Astrocyte (in vitro differentiated cells and primary cell): ENCODE measurements at regions not wholly inside any gene's neighbourhood (a gene's known extent, or its start where the extent isn't known, plus 50 kb on each side); places are given as distances from the start of the nearest gene placed in this dataset.

Source experiments
- DNase-seq: peaks from one replicate; pipeline ENCODE4 v3.0.0-alpha.2; 2010; ENCODE audit warnings: low read depth
- FAIRE-seq: peaks from 2 replicates; lab custom pipeline; 2011; peaks lifted over from hg19 to GRCh38; lab: Jason Lieb, UNC
- H2AFZ ChIP-seq: 2 replicates; pipeline ENCODE4 v1.6.0; 2012; ENCODE audit warnings: low read depth, low read length, inconsistent platforms
- H3K27ac ChIP-seq: 2 replicates; pipeline ENCODE4 v1.5.1; 2011; ENCODE audit warnings: low read depth, low read length, inconsistent platforms
- H3K27me3 ChIP-seq: 2 replicates; pipeline ENCODE4 v1.6.0; 2011; ENCODE audit warnings: low read length, inconsistent platforms; ENCODE audit not compliant: insufficient read depth
- H3K36me3 ChIP-seq: 2 replicates; pipeline ENCODE4 v1.5.1; 2011; ENCODE audit warnings: low read length, inconsistent platforms; ENCODE audit not compliant: insufficient read depth
- H3K4me1 ChIP-seq: 2 replicates; pipeline ENCODE4 v1.5.1; 2011; ENCODE audit warnings: low read length, inconsistent platforms; ENCODE audit not compliant: insufficient read depth
- H3K4me2 ChIP-seq: 2 replicates; pipeline ENCODE4 v1.6.0; 2012; ENCODE audit warnings: low read length, inconsistent platforms
- H3K4me3 ChIP-seq: 2 replicates; pipeline ENCODE4 v1.5.1; 2011; ENCODE audit warnings: low read depth, mild to moderate bottlenecking, low read length, inconsistent platforms; ENCODE audit not compliant: insufficient read depth
- H3K79me2 ChIP-seq: 2 replicates; pipeline ENCODE4 v1.6.0; 2012; ENCODE audit warnings: mild to moderate bottlenecking, low read length, inconsistent platforms; ENCODE audit not compliant: insufficient read depth
- H3K9ac ChIP-seq: 2 replicates; pipeline ENCODE4 v1.6.0; 2012; ENCODE audit warnings: mild to moderate bottlenecking, low read length, inconsistent platforms
- H3K9me3 ChIP-seq: 2 replicates; pipeline ENCODE4 v1.5.1; 2012; ENCODE audit warnings: low read depth, mild to moderate bottlenecking, low read length, inconsistent platforms; ENCODE audit not compliant: insufficient read depth
- H4K20me1 ChIP-seq: 2 replicates; pipeline ENCODE4 v1.6.0; 2012; ENCODE audit warnings: low read length, inconsistent platforms; ENCODE audit not compliant: insufficient read depth
- H3K27ac Mint-ChIP-seq: one replicate; pipeline ENCODE4 v1.8.0; 2021; ENCODE audit warnings: mild to moderate bottlenecking, mixed read lengths; ENCODE audit not compliant: unreplicated experiment
- H3K27me3 Mint-ChIP-seq: one replicate; pipeline ENCODE4 v1.8.0; 2021; ENCODE audit warnings: low read depth, mixed read lengths; ENCODE audit not compliant: unreplicated experiment
- H3K36me3 Mint-ChIP-seq: one replicate; pipeline ENCODE4 v1.8.0; 2021; ENCODE audit warnings: low read depth, mixed read lengths; ENCODE audit not compliant: unreplicated experiment
- H3K4me1 Mint-ChIP-seq: one replicate; pipeline ENCODE4 v1.8.0; 2021; ENCODE audit warnings: low read depth, mixed read lengths; ENCODE audit not compliant: unreplicated experiment
- H3K4me3 Mint-ChIP-seq: one replicate; pipeline ENCODE4 v1.8.0; 2021; ENCODE audit warnings: mild to moderate bottlenecking, moderate library complexity, mixed read lengths; ENCODE audit not compliant: unreplicated experiment
- H3K9me3 Mint-ChIP-seq: one replicate; pipeline ENCODE4 v1.8.0; 2021; ENCODE audit warnings: mild to moderate bottlenecking, mixed read lengths; ENCODE audit not compliant: unreplicated experiment
- CTCF ChIP-seq: IDR thresholded peaks from 2 replicates; pipeline ENCODE4 v1.5.1; 2011; ENCODE audit warnings: low read depth, mild to moderate bottlenecking, inconsistent platforms, low read length, moderate library complexity; ENCODE audit not compliant: insufficient read depth
- EZH2 ChIP-seq: IDR thresholded peaks from 2 replicates; pipeline ENCODE4 v1.6.1; 2012; ENCODE audit warnings: mild to moderate bottlenecking, low read length, inconsistent platforms; ENCODE audit not compliant: insufficient read depth

GRCh38 chr11:131253656-131254151, 116.7 kb upstream of the NTM start:
- peak overlapping the region; percentile 15 for H3K4me3 Mint-ChIP-seq
- H3K9me3 Mint-ChIP-seq = no peaks in the 10 kb centered on the region
- H3K27ac Mint-ChIP-seq = peak overlapping the region; percentile 80
- H3K4me1 ChIP-seq = peaks cover 1% of the 10 kb centered on the region
- peaks cover 37% of the 10 kb centered on the region for H3K27me3 Mint-ChIP-seq
- no peak overlapping the region for H3K27ac ChIP-seq
- TF ChIP-seq EZH2 (no peak), CTCF (no peak)
- no peaks in the 10 kb centered on the region for H4K20me1 ChIP-seq
- peak overlapping the region; percentile 20 for H3K4me3 ChIP-seq
- H3K36me3 Mint-ChIP-seq = peaks cover 2% of the 10 kb centered on the region
- peaks cover 21% of the 10 kb centered on the region for H3K4me1 Mint-ChIP-seq
- H3K27me3 ChIP-seq = no peaks in the 10 kb centered on the region
- DNase-seq = no peak
- H3K9me3 ChIP-seq = no peaks in the 10 kb centered on the region
- H3K79me2 ChIP-seq = no peaks in the 10 kb centered on the region
- H3K36me3 ChIP-seq = no peaks in the 10 kb centered on the region
- H2AFZ ChIP-seq = no peak overlapping the region
- no peak overlapping the region for H3K9ac ChIP-seq
- peak overlapping the region; percentile 15 for H3K4me2 ChIP-seq
- no peak for FAIRE-seq

- Mint-ChIP-seq H3K36me3 (peaks cover 2% of the 10 kb centered on the region), H3K27ac (peak overlapping the region; percentile 63), H3K9me3 (peaks cover 3% of the 10 kb centered on the region), H3K27me3 (peaks cover 41% of the 10 kb centered on the region), H3K4me3 (no peak overlapping the region), H3K4me1 (peaks cover 18% of the 10 kb centered on the region)
- H3K9me3 ChIP-seq = no peaks in the 10 kb centered on the region
- H3K4me1 ChIP-seq = no peaks in the 10 kb centered on the region
- no peak overlapping the region for H3K4me3 ChIP-seq
- H3K4me2 ChIP-seq = no peak overlapping the region
- DNase-seq (no peak), FAIRE-seq (no peak)
- no peak overlapping the region for H3K9ac ChIP-seq
- H2AFZ ChIP-seq = no peak overlapping the region
- H3K36me3 ChIP-seq = no peaks in the 10 kb centered on the region
- no peaks in the 10 kb centered on the region for H3K27me3 ChIP-seq
- TF ChIP-seq CTCF (no peak), EZH2 (no peak)
- H4K20me1 ChIP-seq = no peaks in the 10 kb centered on the region
- H3K27ac ChIP-seq = no peak overlapping the region
- no peaks in the 10 kb centered on the region for H3K79me2 ChIP-seq
These were observed 116.2 kb upstream of the NTM start for GRCh38 chr11:131254254-131254653.

DNA sequence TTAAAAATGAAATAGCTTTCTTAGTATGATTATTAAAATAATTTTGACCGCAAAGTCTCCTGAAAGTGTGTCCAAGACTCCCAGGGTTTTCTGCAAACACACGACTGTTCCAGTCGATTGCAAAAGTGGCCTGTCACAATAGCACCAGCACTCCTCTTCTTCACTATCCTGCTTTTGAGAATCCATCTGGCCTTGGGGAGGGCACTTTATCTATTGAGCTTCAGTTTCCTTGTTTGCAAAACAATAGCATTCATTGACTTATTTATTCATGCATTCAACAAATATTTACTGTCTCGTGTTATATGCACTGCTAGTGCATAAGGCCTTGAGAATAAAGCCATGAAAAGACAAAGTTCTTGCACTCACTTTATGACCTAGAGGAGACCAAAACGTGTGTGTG, 96.2 kb upstream of the NTM start:
- H3K79me2 ChIP-seq = no peaks in the 10 kb centered on the region
- no peak for FAIRE-seq
- H3K27ac Mint-ChIP-seq = no peak overlapping the region

More for the DNA sequence above, 96.2 kb upstream of the NTM start:
- TF ChIP-seq CTCF (no peak), EZH2 (no peak)
- peaks cover 9% of the 10 kb centered on the region for H3K27me3 Mint-ChIP-seq
- no peak overlapping the region for H3K4me2 ChIP-seq
- H3K9me3 ChIP-seq = no peaks in the 10 kb centered on the region
- no peak overlapping the region for H3K27ac ChIP-seq
- H3K36me3 ChIP-seq = no peaks in the 10 kb centered on the region
- peaks cover 3% of the 10 kb centered on the region for H3K27me3 ChIP-seq
- no peaks in the 10 kb centered on the region for H3K4me1 Mint-ChIP-seq
- H3K36me3 Mint-ChIP-seq = no peaks in the 10 kb centered on the region
- H3K4me1 ChIP-seq = no peaks in the 10 kb centered on the region
- peaks cover 17% of the 10 kb centered on the region for H3K9me3 Mint-ChIP-seq
- no peak for DNase-seq
- H3K4me3 Mint-ChIP-seq = no peak overlapping the region
- no peak overlapping the region for H3K9ac ChIP-seq
- no peak overlapping the region for H2AFZ ChIP-seq
- H3K4me3 ChIP-seq = no peak overlapping the region
- no peaks in the 10 kb centered on the region for H4K20me1 ChIP-seq
